Activated T-helper 2 cell treated with anti-CD3 and anti-CD28 coated beads, Interferon-gamma antibody, Interleukin-2, Interleukin-4, amounts not matched to agents 10 μg/mL and 5 μg/mL and 100 μg/mL, durations not matched to agents 14 hours and 24 hours and 36 hours (primary cell): ENCODE measurements at regions not wholly inside any gene's neighbourhood (a gene's known extent, or its start where the extent isn't known, plus 50 kb on each side); places are given as distances from the start of the nearest gene placed in this dataset.

ENCODE experiments used
- DNase-seq: peaks from one replicate; pipeline ENCODE4 v3.0.0; 2021; ENCODE audit warnings: low spot score
- H3K27ac Mint-ChIP-seq: one replicate; pipeline ENCODE4 v1.8.0; 2021; ENCODE audit warnings: mixed read lengths
- H3K27me3 Mint-ChIP-seq: one replicate; pipeline ENCODE4 v1.8.0; 2021; ENCODE audit warnings: low read depth, mixed read lengths
- H3K36me3 Mint-ChIP-seq: one replicate; pipeline ENCODE4 v1.8.0; 2021; ENCODE audit warnings: low read depth, mixed read lengths
- H3K4me1 Mint-ChIP-seq: one replicate; pipeline ENCODE4 v1.8.0; 2021; ENCODE audit warnings: low read depth, mixed read lengths
- H3K4me3 Mint-ChIP-seq: one replicate; pipeline ENCODE4 v1.8.0; 2021; ENCODE audit warnings: low read depth, mild to moderate bottlenecking, moderate library complexity, mixed read lengths
- H3K9me3 Mint-ChIP-seq: one replicate; pipeline ENCODE4 v1.8.0; 2021; ENCODE audit warnings: mixed read lengths
- intact Hi-C: fragments of 100-400 bp; cut with micrococcal nuclease; formaldehyde crosslinking; loops from one replicate; pipeline ENCODE4 v1.15.1; 2023

DNA sequence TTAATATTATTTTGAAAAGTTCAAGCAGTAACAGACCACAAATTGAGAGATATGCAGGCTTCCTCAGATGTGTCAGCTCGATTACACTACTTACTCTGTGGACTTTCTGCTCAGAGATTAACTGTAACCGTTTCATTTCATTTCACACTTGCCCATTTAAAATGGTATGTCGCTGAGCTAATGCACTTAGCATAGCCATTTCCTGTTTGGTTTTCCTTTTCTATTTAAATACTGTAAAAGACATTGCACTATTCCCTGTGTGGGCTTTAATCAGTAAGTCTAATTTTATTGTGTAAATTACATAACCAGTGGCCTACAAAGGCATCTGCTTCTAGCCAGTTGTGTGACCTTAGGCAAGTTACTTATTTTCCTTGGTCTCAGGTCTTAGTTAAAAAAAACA lies 237.6 kb downstream of the LACC1 start:
- H3K4me3 Mint-ChIP-seq = no peak overlapping the region
- H3K27ac Mint-ChIP-seq = no peak overlapping the region
- DNase-seq = no peak
- H3K36me3 Mint-ChIP-seq = no peaks in the 10 kb centered on the region
- no peaks in the 10 kb centered on the region for H3K4me1 Mint-ChIP-seq
- no peaks in the 10 kb centered on the region for H3K27me3 Mint-ChIP-seq
- intact Hi-C loops = no loop called here
- H3K9me3 Mint-ChIP-seq = no peaks in the 10 kb centered on the region

DNA sequence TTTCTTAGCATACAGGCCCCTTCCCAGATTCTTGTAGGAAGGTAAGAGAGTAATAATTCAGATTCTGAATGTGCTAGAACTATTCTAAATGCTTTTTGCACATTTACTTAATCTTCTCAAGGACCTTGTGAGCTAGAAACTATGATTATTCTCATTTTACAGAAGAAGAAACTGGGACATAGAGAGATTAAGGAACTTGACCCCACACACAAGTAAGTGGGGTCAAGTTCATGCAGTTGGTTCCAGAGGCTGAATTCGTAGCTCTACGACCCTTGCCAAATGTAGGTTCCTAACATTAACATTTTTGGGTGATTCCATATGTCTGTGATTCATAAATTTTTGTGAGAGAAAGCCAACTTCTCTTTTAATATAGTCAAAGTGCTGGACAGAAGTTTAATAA lies 238.1 kb downstream of the LACC1 start:
- Mint-ChIP-seq H3K27ac (no peak overlapping the region), H3K27me3 (no peaks in the 10 kb centered on the region), H3K4me1 (no peaks in the 10 kb centered on the region), H3K4me3 (no peak overlapping the region), H3K36me3 (no peaks in the 10 kb centered on the region), H3K9me3 (no peaks in the 10 kb centered on the region)
- DNase-seq = no peak
- intact Hi-C loops = no loop called here

DNA sequence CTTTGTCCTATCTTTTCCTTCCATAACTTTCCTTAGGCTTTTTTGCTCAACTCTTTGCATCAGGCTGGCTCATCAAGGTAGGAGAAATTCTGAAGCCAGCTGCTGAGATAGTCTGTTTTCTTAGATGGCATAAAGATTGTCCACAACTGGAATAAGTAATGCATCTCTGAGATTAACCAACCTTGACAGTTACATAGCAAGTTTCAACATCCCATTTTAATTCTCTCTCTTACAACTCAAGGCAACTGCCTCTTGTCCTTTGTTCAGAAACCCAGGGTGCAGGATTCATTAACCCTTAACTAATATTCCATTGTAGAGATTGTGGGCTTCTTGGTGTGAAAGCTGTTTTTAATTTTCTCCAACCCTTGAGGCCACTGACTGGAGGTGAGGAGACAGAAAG lies 239.2 kb downstream of the LACC1 start:
- Mint-ChIP-seq H3K27me3 (no peaks in the 10 kb centered on the region), H3K4me1 (no peaks in the 10 kb centered on the region), H3K4me3 (no peak overlapping the region), H3K9me3 (peaks cover 9% of the 10 kb centered on the region), H3K27ac (no peak overlapping the region), H3K36me3 (no peaks in the 10 kb centered on the region)
- DNase-seq = no peak
- intact Hi-C loops = no loop called here

DNA sequence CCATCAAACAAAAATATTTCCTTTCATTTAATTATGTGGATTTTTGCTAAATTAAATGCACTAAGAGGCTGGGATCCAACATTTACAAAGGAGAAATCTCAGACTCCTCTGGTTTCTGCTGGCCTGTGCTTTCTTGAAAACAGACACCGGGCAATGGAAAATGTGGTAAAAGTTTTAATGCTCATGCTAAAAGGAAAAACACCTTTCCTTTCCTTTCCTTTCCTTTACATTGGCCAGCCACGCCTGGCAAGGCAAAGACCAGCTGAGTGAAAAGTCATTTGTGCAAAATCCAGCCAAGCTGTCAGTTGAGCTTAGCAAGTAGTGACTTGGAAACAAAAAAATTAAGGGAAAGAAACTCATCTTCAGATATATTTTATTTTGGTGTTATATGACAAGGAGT lies 240.3 kb downstream of the LACC1 start:
- Mint-ChIP-seq H3K9me3 (peaks cover 15% of the 10 kb centered on the region), H3K36me3 (no peaks in the 10 kb centered on the region), H3K4me3 (no peak overlapping the region), H3K4me1 (no peaks in the 10 kb centered on the region), H3K27me3 (no peaks in the 10 kb centered on the region), H3K27ac (no peak overlapping the region)
- DNase-seq = no peak
- intact Hi-C loops = no loop called here

DNA sequence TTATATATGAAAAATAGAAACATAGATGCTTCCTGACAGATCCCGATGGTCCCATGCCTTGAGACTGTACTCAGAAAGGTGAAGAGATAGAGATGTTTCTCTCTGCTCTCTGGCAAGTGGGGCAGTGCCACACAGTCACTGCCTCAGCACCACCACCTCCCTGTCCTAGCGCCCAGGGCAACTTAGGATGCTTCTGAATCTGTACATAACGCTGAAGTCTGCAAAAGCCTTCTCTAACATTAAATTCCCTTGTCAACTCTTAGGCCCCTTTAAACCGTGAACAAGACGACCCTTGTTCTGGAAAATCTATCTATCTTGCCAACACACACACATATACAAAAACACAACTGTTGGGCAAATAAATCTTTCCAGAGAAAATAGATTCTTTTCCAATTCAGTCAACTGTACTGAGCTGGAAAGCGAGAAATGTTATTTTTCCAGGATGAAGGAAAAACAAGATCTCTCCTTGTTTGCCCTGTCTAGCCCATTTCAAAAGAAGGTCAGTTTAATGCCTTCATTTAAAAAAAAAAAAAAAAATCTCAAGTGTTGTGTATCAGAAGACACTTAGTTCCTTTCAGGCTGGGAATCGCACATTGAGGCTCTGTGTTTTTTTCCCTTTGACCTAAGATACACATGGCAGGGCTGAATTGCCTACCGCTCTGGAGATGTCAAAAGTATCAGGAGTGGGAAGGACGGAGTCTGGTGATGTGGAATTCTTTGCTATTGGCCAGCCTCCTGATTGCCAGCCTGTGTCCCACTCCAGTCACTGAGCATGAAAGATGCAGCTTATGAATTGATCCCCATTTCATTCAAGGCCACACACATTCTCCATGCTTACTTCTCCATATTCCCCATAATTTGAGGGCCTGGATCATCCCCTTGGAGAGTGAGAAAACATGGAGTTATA lies 241.4 kb downstream of the LACC1 start:
- Mint-ChIP-seq H3K4me1 (no peaks in the 10 kb centered on the region), H3K27me3 (no peaks in the 10 kb centered on the region), H3K27ac (no peak overlapping the region), H3K36me3 (no peaks in the 10 kb centered on the region), H3K9me3 (peaks cover 15% of the 10 kb centered on the region), H3K4me3 (no peak overlapping the region)
- intact Hi-C loops = no loop called here
- DNase-seq = no peak

DNA sequence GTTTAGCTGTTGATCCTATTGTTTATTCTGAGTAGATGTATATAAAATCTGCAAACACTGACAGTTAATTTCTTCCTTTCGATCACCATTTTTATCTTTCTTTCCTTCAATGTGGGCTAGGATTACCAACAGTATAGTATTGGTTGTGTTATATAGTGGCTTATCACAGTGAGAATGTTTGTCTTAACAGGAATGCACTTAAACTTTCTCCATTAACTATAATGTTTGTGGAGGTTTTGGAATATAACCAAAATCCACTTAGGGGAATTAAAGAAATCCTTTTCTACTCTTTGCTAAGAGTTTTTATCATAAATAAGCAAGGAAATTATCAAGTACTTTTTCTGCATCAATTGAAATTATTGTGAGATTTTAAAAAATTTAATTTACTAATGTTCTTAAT lies 244.6 kb downstream of the LACC1 start:
- intact Hi-C loops = no loop called here
- Mint-ChIP-seq H3K27me3 (peaks cover 2% of the 10 kb centered on the region), H3K4me1 (no peaks in the 10 kb centered on the region), H3K9me3 (peaks cover 15% of the 10 kb centered on the region), H3K27ac (no peak overlapping the region), H3K36me3 (no peaks in the 10 kb centered on the region), H3K4me3 (no peak overlapping the region)
- DNase-seq = no peak

DNA sequence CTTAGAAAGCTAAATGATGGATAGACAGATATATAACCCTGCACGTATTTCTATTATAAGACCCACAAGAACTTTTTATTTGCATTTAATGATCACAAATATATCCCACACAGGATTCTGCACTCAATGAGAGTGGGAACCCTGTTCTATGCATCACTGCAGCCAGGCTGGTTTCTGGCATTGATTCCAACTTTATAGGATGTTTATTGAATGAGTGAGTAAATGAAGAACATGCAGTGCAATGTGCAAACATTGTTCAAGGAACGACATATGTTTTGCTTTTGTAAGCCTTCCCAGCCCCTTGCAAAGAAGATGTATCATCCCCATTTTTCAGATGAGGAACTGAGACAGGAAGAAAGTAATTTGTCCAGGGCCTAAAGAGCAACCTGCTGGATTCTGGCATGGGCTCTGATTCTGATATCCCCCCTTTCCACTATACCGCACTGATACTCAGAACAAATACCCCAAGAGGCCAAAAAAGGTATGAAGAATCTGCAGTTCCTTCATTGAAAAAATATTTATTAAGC lies 246.3 kb downstream of the LACC1 start:
- no peak overlapping the region for H3K27ac Mint-ChIP-seq

DNA sequence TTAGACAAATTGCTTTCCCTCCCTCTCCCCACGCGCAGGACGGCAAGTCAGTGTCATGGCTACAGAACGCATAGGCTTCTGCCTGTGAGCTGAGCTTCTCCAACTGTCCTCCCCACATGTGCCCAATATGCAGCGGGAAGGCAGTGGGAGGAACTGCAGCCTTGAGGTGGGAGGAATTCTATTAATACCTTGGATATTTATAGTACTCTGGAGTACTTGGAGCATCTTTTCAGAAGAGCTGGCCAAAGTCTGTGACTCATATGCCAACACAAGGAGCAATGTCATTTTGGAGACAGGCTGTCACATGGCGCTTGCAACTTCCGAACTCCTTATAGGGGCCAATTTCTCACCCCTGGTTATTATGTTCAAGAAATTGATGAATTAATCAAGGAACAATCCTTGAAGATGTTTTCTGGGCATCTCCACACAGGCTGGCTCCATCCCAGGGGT lies 245.0 kb upstream of the SERP2 start:
- no peak for DNase-seq
- intact Hi-C loops = no loop called here
- peaks cover 13% of the 10 kb centered on the region for H3K27me3 Mint-ChIP-seq
- H3K9me3 Mint-ChIP-seq = peaks cover 9% of the 10 kb centered on the region
- H3K4me3 Mint-ChIP-seq = no peak overlapping the region
- peaks cover under 1% of the 10 kb centered on the region for H3K4me1 Mint-ChIP-seq
- H3K36me3 Mint-ChIP-seq = no peaks in the 10 kb centered on the region
- no peak overlapping the region for H3K27ac Mint-ChIP-seq

More for the DNA sequence above, 246.3 kb downstream of the LACC1 start:
- no peak overlapping the region for H3K4me3 Mint-ChIP-seq
- peaks cover 15% of the 10 kb centered on the region for H3K9me3 Mint-ChIP-seq
- no peaks in the 10 kb centered on the region for H3K36me3 Mint-ChIP-seq
- H3K4me1 Mint-ChIP-seq = no peaks in the 10 kb centered on the region
- intact Hi-C loops = no loop called here
- H3K27me3 Mint-ChIP-seq = peaks cover 2% of the 10 kb centered on the region
- no peak for DNase-seq

DNA sequence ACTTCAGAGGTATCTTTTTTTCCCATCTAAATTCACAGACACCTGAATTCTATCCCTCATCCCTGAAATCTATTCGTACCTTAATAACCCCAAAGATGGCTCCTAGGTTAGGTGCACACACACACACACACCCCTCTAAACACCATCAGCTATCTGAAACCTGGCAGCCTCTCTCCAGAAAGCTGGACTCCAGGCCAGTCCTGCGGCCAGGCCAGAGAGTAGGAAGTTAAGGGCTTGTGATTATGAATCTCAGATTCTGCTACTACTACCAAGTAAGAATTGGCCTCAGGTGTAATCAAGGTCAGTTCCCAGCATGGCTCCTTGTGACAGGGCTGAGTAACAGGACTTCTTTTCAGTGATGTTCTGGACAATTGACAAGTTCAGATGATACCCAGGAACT lies 244.2 kb upstream of the SERP2 start:
- H3K4me3 Mint-ChIP-seq = no peak overlapping the region

DNA sequence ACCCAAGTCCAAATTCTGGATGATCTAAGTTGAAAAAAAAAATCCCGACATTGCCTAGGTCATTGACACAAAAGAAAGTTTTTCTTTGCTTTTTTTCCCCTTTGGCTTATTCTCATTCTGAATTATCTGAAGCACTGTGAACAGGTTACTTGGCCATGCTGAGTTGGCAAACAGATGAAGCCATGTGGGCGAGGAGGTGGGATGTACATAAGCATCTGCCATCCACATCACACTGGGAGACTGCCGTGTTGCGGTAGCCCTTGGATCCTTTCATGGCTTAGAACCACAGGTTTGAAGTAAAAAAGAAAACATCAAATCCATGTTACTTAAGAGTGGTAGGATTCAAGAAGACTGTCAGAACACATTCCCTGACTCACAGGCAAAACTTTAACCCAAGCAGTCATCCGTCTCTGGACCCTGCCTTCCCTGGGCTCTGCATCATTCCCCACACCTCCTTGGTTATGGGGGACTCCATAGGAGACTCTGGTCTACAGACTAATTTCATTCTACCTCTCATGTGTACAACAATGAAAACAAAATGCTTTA lies 242.5 kb upstream of the SERP2 start:
- no peak overlapping the region for H3K27ac Mint-ChIP-seq
- intact Hi-C loops = no loop called here
- no peaks in the 10 kb centered on the region for H3K9me3 Mint-ChIP-seq
- DNase-seq = no peak
- H3K4me3 Mint-ChIP-seq = no peak overlapping the region
- peaks cover 13% of the 10 kb centered on the region for H3K27me3 Mint-ChIP-seq
- peaks cover 12% of the 10 kb centered on the region for H3K4me1 Mint-ChIP-seq
- H3K36me3 Mint-ChIP-seq = no peaks in the 10 kb centered on the region

More for the DNA sequence above, 244.2 kb upstream of the SERP2 start:
- intact Hi-C loops = no loop called here
- no peaks in the 10 kb centered on the region for H3K36me3 Mint-ChIP-seq
- peaks cover 13% of the 10 kb centered on the region for H3K27me3 Mint-ChIP-seq
- peaks cover under 1% of the 10 kb centered on the region for H3K9me3 Mint-ChIP-seq
- peaks cover 4% of the 10 kb centered on the region for H3K4me1 Mint-ChIP-seq
- H3K27ac Mint-ChIP-seq = no peak overlapping the region
- DNase-seq = no peak

DNA sequence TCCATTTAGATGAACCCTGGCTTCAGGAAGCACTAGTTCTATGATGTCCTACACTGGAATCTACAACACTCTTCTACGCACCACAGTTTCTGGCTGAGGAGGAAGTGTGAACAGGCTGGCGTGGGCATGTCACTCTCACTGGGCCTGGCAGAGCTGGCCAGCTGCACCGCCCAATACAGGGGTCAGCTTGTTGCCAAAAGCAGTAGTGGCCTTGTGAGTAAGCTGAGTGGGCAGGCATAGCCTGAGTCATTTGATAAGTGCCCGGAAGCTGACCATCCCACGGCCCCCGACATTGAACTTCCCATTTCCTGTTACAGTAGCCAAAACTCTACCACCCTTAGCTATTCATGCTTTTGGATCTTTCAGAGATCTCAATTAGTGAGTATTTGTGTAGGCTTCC lies 240.9 kb upstream of the SERP2 start:
- DNase-seq = no peak
- peaks cover 23% of the 10 kb centered on the region for H3K4me1 Mint-ChIP-seq
- H3K36me3 Mint-ChIP-seq = no peaks in the 10 kb centered on the region
- intact Hi-C loops = no loop called here
- H3K9me3 Mint-ChIP-seq = no peaks in the 10 kb centered on the region
- peaks cover 16% of the 10 kb centered on the region for H3K27me3 Mint-ChIP-seq
- no peak overlapping the region for H3K4me3 Mint-ChIP-seq
- H3K27ac Mint-ChIP-seq = no peak overlapping the region

DNA sequence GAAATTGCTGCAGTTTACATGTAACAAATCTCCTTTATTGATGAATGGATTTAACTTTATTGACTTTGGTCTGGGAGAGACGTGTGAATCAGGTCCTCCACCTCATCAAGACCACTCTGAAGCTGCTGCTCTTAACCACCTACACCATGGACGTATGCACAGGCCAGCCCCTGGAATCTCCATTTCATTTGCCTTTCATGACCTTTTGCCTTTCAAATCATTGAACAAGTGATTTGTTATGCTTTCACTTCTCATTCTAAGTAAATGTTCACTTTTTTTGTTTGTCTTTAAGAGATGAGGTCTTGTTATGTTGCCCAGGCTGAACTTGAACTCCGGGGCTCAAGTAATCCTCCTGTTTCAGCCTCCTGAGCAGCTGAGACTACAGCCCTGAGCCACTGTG lies 240.0 kb upstream of the SERP2 start:
- Mint-ChIP-seq H3K36me3 (no peaks in the 10 kb centered on the region), H3K4me1 (peaks cover 23% of the 10 kb centered on the region)

DNA sequence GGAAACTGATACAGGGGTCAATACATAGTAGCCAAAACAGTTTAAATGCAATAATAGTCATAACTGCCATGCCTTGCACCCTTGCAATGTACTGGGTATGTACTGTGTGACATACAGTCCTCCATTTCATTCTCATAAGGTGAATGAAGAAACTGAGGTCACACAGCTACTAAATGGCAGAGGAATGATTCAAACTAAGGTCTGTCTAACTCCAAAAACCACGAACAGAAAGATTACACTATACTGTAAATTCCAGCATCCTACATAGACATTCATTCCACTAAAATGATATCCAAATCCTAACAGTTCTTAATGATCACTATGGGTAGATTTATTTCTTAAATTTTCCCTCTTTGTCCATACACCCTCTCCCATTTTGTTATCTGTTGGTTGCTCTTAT lies 238.1 kb upstream of the SERP2 start:
- peaks cover 23% of the 10 kb centered on the region for H3K4me1 Mint-ChIP-seq
- intact Hi-C loops = no loop called here
- H3K27me3 Mint-ChIP-seq = peaks cover 32% of the 10 kb centered on the region
- no peaks in the 10 kb centered on the region for H3K36me3 Mint-ChIP-seq
- DNase-seq = no peak
- H3K27ac Mint-ChIP-seq = no peak overlapping the region
- no peaks in the 10 kb centered on the region for H3K9me3 Mint-ChIP-seq
- H3K4me3 Mint-ChIP-seq = no peak overlapping the region

More for the DNA sequence above, 240.0 kb upstream of the SERP2 start:
- Mint-ChIP-seq H3K9me3 (no peaks in the 10 kb centered on the region), H3K27ac (no peak overlapping the region), H3K4me3 (no peak overlapping the region), H3K27me3 (peaks cover 19% of the 10 kb centered on the region)
- no peak for DNase-seq
- intact Hi-C loops = no loop called here
